Gastrocnemius medialis (tissue), 4 donors: ENCODE measurements at regions not wholly inside any gene's neighbourhood (a gene's known extent, or its start where the extent isn't known, plus 50 kb on each side); places are given as distances from the start of the nearest gene placed in this dataset.

Experiments used
- CTCF ChIP-seq, 5 experiments: fragments of 450-650 bp in 3 of 5; fragments of 200-600 bp in 2 of 5; sonication (generic) in 2 of 5; IDR thresholded peaks in 4 of 5; conservative IDR thresholded peaks in 1 of 5; 1 replicate in 4 of 5; 2 replicates in 1 of 5; pipeline ENCODE4 v1.5.1; 2016 to 2019; ENCODE audit warnings: antibody characterized with exemption in 5 of 5, mild to moderate bottlenecking in 3 of 5, moderate library complexity in 3 of 5
- POLR2A ChIP-seq, 2 donors: fragments of 450-650 bp; IDR thresholded peaks; one replicate each; pipeline ENCODE4 v1.6.1; 2017; ENCODE audit warnings: antibody characterized with exemption in 2 of 2, mild to moderate bottlenecking in 2 of 2, moderate library complexity in 2 of 2

GRCh38 chr3:86645756-86646155, 345.2 kb downstream of the VGLL3 start:
- no peak for TF ChIP-seq CTCF (IDR thresholded peaks at IDR 0.05 in 4 of 5, conservative IDR thresholded peaks at IDR 0.05 in 1 of 5)
- TF ChIP-seq POLR2A (IDR thresholded peaks at IDR 0.05), result no peak
